Right kidney (tissue), 1 donor: ENCODE measurements at regions not wholly inside any gene's neighbourhood (a gene's known extent, or its start where the extent isn't known, plus 50 kb on each side); places are given as distances from the start of the nearest gene placed in this dataset.
"Not testable (repeated sequence)": the region's sequence is repeated elsewhere in the genome, so short reads cannot be mapped to it uniquely, and the experiment has no call there.

Experiments
- DNase-seq: peaks from one replicate; pipeline ENCODE4 v3.0.0-alpha.2; 2016

GRCh38 chr2:67872481-67872880, 190.3 kb downstream of the C1D start:
- no peak for DNase-seq

- DNase-seq = no peak
Observed at GRCh38 chr2:67873916-67874315, 188.9 kb downstream of the C1D start.

GRCh38 chr2:67876176-67876575, 186.6 kb downstream of the C1D start:
- DNase-seq = no peak

- no peak for DNase-seq
Observed at GRCh38 chr2:67877301-67877700, 185.5 kb downstream of the C1D start.

- no peak for DNase-seq
Observed at GRCh38 chr2:67878743-67879142, 184.1 kb downstream of the C1D start.

DNA sequence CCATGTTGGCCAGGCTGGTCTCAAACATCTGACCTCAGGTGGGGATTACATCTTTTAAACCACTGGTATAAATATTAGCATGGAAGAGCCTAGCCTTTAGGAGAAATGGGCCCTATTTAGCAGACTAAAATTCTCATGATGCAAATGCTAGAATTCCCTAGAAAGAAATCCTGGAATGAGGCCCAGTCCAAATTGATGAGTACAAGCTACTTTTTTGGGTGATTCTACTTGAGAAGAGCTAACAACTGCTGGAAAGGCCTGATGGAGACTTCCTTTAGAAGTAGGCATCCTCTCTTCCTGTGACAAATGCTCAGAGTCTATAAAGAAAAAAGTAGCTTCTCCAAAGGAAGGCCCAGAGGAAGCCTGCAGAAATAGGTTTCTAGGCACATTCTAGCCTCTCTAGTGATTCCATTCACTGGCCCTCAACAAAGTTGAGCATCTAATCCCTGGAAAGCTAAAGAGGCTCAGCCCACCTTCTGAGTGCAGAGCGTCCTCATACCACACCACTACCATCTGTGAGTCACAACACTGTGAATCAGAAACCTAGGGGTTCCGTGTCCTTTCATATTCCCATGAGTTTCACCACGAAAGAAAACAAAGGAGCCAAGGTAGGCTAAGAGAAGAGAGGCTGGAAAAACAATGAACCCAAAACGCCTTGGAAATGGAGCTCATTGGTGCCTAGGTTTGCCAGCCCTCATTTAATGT, 183.1 kb downstream of the C1D start:
- no peak for DNase-seq

- peak; percentile 51 for DNase-seq
Observed at GRCh38 chr2:67880291-67880761, 182.5 kb downstream of the C1D start.

DNA sequence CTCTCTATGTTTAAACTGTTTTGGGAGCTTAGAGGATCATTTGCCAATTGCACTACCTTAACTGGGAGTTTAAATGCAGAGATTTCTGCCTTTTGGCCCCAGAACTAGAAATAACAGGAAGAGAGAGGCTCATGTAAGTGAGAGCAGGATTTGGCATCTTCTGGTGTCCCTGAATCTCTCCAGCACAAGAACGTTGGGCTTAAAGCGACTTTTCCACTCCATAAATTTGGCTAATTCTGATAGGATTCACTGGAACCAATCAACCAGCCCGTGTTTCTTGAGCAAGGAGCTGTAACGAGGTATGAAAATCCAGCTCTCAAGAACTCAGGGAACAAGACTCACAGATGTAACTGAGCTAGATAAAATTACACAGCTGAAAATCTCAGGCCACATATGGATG, 181.0 kb downstream of the C1D start:
- DNase-seq = no peak

DNA sequence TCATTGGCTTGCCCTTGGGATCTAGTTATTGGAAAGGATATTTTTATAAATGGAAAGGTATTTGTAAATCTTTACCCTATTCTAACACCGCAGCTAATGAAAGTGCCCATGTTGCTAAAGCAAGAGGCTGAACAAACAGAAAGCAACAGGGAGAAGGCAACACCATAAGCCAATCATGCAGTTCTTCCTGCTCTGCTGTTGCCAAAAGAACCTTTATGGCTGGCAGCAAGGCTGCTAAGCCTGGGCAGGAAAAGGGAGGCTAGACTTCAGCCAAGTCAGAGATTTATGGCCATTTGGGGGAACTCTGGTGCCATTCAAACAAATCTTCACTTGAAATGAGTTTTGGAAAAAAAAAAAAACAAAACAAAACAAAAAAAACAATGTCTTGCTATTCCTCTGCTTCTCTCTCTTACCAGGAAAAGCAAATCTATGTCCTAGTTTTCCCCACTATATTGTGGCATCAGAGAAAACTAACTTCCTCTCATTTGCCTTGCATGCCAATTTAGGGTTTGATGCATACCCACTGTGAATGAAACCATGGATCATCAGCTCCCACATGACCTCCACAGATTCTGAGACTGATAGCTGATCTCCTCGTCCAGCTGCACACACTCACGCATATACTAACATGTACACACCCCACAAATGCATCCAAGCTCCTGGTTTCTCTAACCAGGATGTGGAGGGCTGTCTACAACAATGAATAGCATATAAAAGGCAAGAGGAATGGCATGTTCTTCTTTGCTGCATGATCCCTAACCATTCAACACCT, 179.3 kb downstream of the C1D start:
- DNase-seq = no peak

GRCh38 chr2:67888351-67889005, 174.3 kb downstream of the C1D start:
- DNase-seq = no peak

GRCh38 chr2:67889056-67889455, 173.7 kb downstream of the C1D start:
- no peak for DNase-seq

DNA sequence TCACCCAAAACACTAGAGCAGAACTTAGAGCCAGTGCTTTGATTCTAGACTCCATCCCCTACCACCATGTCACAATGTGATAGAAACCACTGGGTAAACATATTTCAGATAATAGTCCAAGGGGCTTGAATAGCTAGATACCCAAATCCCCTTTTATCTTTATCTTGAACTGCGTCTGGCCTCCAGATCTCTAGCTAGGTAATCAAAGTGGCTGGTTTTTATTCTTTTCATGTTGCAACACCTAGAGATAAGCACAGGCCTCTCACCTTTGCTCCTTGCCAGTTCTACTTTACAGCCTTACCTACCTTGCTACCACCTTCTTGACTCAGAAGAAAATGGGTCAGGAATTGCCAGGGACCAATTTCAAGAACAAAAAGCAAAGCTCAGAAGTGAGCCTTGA, 171.2 kb downstream of the C1D start:
- no peak for DNase-seq

DNA sequence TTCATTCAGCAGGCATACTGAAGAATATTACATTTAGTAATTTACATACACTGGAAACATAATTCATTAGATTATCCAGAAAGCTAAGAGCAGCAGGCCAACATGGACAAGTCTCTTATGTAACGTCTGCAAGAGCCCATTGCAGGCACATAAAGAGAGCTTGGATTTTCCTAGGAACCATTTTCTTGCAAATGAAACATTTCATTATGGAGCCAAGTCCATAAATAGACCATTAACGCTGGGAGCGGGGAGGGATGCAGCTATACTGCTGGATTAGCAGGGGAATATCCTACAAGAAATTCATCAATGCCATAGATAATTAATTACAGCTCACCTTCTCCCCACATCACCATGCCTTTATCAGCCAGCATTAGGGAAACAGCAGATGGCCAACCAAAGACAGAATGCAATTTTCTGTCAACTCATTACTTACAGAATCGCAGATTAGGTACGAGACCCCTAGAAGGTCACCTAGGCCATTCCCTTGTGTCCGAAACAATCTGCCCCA, 170.4 kb downstream of the C1D start:
- DNase-seq = no peak

DNA sequence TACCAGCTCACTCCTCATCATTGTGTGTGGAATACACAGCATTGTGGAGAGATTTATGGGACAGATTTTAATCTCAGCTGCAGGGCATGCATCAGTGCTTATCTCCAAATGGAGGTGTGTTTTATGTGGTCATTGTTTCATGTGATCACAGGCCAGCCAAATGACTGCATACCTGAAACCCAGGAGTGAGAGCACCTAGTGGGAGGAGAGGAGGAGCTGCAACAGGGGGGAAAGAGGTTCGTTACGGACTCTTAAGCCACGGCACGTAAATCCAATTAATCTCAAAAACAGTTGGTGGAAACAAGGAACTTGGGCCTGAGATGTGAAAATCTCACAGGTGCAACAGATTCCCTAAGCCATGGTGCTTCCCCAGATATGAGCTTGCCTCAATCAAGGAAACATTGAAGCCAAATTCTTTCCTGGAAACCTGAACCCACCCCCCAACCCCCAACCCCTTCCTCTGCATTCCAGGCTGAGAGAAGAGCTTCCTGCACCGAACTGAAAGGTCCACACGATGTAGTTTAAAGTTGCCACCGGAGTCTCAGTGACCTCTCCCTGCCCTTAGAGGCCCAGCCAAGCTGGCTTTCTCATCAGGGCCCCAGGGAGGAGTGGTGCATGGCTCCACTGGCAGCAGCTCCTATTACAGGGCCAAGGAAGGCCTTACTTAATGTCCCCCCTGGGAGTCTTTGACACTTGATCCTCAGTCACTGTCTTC, 167.4 kb downstream of the C1D start:
- DNase-seq = peak; percentile 60

- peak; percentile 53 for DNase-seq
Observed at GRCh38 chr2:67896076-67896475, 166.7 kb downstream of the C1D start.

- no peak for DNase-seq
Observed at GRCh38 chr2:67896476-67896875, 166.3 kb downstream of the C1D start.

GRCh38 chr2:67898595-67898994, 164.2 kb downstream of the C1D start:
- DNase-seq = no peak

DNA sequence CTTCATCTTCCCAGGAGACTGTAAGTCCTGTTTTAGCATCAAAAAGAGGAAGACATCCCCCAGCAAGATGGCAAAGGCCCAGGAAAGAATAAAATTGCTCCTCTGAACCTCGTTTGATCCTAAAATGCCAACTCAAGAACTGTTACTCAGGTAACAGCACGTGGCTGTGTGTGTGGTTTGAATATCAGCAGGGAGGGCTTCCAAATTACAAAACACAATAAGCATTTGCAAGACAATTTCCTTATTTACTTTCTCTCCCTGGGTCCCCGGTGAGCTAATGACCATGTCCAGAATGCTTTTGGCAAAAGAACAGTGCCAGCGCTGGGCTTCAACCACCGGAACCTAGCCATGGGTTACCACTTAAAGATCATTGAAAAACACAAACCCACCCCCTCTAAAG, 163.6 kb downstream of the C1D start:
- DNase-seq = no peak

- DNase-seq = no peak
Observed at GRCh38 chr2:67900826-67901225, 162.0 kb downstream of the C1D start.

GRCh38 chr2:67904566-67904965, 158.2 kb downstream of the C1D start:
- DNase-seq = no peak

DNA sequence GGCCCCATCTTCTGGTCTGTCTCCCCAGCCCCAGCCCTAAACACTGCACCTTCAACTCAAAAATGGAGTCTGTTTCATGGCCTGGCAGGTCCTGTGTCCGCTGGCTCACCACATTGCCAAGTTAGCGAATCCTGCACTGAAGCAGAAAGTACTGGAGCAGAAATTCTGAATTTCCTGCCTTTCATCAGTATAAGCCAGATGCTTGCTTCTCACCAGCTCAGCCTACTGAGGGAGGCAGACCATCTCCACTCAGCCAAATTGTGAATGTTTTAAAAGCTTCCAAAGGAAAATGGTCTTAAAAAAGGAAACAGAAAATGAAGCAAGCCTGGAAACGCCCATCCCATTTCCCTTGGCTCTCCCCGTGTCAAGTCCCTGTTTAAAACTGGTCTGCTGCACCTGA, 157.8 kb downstream of the C1D start:
- DNase-seq = peak; percentile 23

DNA sequence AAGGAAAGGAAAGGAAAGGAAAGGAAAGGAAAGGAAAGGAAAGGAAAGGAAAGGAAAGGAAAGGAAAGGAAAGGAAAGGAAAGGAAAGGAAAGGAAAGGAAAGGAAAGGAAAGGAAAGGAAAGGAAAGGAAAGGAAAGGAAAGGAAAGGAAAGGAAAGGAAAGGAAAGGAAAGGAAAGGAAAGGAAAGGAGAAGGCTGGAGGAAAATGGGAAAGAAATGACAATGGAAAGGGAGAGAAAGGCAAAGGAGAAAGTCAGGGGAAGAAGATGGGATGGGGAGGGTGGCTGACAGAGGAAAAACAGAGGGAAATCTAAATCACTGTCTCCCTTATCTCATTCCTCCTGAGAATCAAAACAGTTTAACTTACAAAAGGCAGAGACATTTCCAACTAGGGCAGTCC, 156.3 kb downstream of the C1D start:
- DNase-seq = not testable (repeated sequence)
